HG02852 (cell line): ENCODE measurements at regions not wholly inside any gene's neighbourhood (a gene's known extent, or its start where the extent isn't known, plus 50 kb on each side); places are given as distances from the start of the nearest gene placed in this dataset.

Source experiments
- ATAC-seq: cut with Tn5 transposase; IDR thresholded peaks from one replicate; pipeline ENCODE4 v1.9.1; 2021; ENCODE audit warnings: mild to moderate bottlenecking, moderate library complexity; ENCODE audit not compliant: unreplicated experiment

DNA sequence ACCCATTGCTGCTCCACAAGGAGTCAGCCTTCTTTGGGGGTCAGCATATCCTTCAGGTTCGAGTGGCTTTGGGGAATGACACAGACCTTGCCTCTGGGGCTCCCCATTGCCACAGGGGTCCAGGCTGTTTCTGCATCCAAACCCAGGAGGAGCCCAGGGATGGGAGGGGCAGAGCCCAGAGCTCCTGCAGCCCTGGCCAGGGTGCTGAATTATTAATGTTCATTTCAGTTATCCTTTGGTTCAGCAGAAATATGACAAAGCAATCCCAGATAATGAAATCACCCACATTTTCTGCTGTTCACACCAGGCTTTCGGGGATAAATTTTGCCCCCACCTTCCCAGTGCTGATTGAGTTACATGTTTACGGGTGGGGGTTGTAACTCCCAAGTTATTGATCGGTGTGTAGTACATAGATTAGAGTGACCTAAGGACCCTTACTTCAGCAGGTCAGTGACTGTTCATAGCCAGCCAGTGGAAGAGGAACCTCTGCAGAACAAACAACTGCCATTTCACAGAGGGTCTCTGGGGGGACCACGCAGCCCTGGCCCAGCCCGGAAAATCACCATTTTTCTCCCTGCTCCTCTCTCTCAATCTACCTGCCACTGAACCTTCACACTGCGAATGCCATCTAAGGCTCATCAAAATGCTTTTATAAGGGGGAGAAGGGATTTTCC, 240.3 kb upstream of the N4BP1 start:
- no peak for ATAC-seq

DNA sequence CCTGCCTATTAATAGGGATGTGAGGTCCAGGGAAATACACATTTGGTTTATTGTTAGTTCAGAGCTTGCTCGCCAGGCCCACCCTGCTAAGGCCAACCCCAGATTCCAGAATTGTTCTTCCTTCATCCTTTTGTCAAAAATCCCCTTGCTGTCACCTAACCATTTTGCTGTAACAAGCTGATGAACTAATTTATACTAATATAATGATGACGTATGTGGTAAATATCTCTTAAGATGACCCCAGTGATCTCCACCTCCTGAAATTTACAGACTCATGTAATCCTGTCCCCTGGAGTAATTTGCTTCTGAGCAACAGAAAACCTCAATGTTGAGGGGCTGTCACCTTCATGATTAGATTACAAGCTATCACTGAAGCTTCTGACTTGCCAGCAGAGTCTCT, 236.3 kb upstream of the N4BP1 start:
- no peak for ATAC-seq

DNA sequence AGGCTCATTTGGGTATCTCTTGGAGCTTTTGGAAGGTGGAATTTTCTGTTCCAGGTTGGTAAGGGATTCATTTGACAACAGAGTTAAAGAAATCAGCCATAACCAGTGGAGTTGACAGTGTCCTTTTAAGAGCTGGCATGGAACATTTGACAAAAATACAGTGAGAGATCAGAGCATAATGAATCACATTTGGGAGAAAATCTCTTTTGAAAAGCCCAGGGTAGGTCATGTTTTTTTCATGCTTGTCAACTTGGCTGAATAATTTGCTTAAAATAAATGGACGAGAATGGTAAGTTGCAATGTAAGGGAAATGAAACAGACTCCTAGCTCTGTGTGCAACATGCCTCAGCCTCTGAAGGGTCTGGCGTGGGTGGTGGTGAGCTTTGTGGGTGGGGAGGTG, 235.3 kb upstream of the N4BP1 start:
- no peak for ATAC-seq

DNA sequence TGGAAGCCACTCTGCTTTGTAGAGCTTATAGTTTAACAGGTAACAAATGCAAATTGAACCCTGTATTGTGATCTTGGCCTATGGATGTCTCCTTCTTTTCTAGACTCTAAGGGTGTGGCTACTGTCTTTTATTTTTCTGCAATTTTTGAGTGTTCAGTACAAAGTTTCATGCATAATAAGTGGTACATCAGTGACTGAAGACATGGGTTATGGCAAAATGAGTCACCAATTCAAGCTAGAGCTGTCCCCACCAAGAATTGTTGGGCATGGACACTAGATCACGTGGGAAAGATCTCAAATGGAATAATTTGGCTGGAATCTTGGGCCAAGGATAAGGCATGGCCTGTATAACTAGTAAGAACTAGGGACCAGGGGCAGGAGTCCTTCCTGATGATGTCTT, 228.4 kb upstream of the N4BP1 start:
- ATAC-seq, result no peak

DNA sequence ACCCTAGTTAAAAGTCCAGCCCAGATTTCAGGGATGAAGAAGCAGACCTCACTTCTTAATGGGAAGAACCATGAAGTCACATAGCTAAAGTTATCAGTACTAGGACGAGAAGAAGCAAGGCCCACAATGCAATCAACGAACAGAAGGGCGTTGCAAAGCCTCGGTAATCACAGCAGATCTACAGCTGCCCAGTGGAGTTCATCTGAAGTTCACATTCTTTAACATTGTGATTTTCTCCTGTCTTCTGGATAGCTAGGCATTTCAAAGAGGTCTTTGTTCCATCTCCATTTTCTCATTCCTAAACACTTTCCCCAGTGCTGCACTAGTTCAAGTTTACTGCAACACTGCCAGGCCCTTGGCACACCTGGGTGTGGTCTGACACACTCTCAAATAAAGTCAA, 226.7 kb upstream of the N4BP1 start:
- no peak for ATAC-seq

DNA sequence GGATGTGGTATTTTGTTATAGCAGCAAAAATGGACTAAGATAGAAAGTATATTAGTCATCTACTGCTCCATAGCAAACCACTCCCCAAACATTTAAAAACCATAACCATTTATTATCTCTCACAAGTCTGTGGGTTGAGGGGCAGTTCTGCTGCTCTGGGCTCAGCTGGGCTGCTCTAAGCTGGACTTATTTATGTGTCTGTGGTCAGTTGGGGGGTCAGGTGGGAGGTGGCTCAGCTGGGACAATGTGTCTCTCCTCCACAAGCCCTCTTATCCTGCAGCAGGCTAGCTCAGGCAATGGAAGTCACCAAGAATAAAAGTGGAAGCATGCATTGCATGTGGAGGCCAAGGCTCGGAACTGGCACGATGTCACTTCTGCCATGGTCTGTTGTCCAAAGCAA, 226.1 kb upstream of the N4BP1 start:
- no peak for ATAC-seq

DNA sequence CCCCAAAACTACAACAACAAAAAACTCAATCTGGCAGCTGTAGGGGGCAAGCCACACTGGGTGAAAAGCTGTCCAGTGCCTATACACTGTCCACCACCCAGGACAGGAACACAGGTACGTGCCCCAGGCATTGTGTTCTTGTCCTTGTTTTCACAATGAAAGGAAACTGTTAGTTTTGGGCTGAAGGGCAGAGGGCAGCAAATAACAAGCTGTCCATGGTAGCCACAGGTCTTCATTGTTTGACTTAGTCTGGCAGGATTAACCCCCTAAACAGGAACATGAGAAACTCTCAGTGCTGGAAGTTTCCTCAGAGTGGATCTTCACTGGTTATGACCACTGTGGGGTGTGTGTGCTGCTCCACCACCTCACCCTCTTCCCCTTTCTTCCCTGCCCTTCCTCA, 224.6 kb upstream of the N4BP1 start:
- no peak for ATAC-seq

DNA sequence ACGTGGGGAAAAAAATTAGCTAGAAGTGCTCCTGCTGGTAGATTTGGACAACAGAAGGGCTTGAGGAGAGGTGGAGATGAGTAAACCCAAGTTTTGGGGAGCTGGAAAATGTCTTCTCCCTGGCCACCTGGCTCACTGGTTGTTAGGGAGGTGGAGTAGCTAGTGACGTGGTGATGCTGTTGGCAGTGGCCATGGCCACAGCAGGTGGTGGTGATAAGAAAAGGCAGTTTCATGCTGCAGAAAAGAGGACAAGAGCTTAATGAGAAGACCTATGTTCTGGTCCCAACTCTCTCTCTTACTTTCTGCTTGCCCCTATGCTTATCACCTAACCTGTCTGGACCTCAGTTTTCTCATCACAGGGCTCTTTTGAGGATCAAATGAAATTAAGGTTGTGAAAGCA, 223.5 kb upstream of the N4BP1 start:
- ATAC-seq, result no peak

DNA sequence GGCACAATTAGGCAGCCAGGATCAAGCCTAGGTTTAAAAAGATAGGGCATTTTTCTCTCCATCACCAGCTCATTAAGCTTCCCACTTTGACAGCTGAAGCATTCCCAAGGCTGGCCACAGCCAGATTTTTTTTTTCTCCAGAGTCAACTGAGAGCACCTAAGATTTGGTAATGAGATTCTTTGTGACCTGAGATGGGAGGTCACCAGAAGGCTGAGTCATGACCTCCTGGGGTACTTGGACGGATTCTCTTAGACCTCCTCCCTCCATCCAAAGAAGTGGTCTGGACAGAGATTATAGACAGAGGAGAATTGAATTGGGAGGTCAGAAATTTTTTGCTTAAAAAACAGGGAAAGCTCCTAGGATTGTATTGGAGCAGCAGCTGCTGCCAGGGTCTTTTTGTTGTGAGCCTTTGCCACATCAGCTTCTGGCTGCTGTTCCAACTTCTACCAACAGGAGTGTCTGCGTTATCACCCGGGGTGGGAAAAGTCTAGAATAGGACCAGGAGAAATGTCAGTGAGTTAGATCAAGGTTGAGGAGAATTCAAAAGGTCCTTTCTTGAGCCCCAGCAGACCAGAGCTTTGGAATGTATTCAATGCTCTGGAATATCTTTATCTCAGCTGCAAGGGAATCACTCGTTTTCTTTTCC, 221.2 kb upstream of the N4BP1 start:
- no peak for ATAC-seq

DNA sequence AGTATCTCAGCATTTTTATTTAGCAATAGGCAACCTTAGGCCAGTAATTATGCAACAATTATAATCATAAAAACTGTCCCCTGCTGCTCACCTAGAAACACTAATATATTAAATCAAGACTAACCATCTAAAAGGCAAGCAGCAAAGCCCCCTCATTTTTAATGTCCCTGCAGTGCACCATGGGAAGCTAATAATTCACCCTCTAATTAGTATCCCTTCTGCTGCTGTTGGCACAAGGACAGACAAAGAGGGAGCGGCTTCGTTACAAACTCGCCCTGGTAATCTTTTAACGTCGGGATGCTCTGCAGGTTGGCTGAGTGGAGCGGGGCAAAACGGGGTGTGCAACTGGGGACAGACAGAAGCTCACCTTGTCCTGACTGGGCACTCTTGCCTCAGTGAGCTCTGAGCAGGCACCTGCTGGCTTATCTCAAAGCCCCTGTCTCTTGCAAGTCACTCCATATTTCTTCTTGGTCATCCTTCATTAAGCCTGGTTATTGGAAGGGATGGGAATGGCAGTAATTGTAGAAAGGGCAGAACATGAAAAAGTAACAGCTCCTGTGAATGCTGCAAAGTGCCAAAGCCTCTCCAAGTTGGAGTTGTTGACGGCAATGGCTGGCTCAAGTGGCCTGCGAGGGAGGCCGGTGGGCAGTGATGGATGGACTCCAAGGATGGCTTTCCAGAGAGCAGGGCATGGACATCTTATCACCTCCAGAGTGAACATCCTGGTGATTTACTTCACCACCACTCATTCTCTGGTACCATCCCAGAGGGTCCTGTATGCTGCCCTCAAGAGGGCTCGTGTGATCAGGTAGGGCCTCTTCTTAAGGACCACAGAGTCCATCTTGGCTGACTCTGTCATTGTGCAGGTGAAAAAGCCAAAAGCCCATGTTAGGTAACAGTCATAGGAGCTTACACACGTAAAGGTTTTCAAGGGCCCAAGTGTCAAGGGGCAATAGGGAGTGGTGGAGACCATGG, 219.6 kb upstream of the N4BP1 start:
- no peak for ATAC-seq

DNA sequence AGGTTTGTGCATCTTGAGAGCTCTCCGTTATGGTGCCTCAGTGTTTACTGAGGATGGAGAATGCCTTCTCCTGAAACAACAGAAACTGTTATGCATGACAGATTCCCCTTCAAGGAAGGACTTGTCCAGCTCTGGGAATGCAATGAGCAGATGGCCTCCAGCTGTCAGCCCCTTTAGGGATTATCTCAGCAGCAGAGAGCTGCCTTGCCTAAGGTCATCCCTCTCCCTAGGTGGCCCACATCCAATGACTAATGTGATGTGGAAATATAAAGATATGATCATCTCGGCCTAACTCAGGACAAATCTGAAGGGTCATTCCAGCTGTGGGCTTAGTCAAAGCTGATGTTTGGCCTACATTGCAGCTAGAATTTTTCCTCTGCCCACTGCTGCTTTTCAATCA, 214.3 kb upstream of the N4BP1 start:
- no peak for ATAC-seq

DNA sequence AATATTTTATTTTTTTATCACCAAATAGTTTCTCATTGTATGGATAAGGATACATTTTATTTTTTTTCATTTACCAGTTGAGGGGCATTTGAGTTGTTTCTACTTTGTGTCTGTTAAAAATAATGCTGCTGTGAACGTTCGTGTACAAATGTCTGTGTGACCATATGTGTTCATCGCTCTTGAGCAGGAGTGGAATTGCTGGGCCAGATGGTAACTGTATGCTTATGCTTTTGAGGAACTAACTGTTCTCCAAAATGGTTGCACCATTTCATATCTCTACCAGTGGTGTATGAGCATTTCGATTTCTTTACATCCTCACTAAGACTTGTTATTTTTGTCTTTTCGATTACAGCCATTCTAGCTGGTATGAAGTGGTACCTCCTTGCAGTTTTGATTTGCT, 212.5 kb upstream of the N4BP1 start:
- ATAC-seq, result no peak

DNA sequence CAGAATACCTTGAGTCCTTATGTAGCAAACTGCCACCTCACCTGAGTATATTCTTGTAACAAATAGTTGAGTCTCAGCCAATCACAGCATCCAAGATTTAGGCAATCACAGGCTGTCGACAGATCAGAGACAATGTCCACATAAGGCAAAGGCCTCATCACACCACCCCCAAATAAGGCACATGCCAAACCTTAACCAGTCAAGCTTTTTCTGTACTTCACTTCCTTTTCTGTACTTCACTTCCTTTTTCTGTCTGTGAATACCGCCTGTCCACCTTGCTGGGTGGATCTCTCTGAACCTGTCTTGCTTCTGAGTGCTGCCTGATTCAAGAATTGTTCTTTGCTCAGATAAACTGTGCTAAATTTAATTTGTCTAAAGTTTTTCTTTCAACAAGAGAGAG, 210.4 kb upstream of the N4BP1 start:
- ATAC-seq, result no peak

DNA sequence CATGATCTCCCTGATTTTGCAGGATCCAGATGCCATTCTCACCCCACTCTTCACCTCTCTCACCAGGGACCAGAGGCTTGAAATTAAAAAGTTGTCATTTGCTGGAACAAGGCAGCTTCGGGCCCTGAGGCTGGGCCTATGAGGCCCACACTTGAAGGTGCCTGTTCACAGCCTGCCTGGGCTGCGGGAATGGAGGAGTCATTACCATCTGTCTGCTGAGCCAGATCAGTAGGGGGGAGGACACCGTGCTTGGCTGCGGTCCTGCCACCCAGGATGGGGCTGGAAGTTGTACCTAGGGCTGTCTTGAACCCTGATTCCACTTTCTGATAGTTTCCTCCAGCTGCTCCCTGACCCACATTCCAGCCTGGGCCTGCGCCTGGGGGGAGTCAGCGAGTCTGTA, 208.3 kb upstream of the N4BP1 start:
- ATAC-seq, result no peak

DNA sequence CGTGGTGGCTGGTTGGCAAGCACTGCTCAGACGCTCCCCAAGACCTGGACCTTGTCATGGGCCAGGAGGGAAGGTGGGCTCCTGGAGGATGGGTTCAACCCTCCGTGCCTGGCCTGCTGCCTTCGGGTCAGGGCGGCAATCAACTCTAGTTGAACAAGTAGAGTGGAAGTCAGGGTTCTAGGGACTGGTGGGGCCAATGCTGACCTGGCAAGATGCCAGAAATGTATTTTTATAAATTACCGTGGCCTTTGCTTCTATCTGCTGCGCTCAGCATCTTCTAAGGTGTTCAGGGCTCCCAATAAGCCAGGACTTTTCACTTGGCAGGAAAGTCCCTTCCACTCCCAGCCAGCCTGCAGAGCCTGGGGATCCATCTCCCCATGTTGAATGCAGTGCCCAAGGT, 207.1 kb upstream of the N4BP1 start:
- no peak for ATAC-seq

DNA sequence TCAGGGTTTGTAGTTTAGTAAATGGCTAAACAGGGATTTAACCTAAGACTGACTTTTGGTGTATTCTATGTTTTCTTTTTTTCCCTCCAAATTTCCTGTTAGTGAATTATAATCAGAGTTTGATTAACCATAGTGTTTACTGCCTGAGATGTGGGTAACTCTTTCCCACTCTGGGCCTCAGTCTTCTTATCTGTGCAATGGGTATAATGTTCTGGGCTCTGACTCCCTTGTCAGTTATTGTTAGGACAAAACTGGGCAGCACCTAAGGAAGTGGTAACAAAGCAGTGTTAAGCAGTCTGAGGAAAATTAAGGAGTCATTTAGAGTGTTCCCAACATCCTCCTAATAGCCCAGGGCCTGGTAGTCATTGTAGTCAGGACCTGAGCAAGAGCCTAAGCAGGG, 206.4 kb upstream of the N4BP1 start:
- no peak for ATAC-seq

DNA sequence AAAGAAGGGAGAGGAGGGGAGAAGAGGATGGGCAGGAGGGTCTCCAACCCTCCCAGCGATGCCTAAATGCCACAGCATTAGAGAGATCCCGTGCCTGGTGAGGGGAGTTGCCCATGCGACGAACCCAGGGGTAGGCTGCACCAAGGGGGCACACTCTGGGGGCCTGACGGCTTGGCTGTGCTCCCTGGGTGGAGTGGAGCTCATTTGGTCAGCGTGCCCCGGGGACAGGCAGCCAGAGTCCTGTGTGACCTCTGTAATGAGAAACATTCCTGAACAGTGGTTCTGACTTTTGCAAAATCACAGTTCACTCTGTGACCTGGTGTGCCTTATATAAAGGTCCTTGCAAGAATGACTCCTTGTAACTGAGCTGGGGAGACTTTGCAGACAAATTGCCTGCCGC, 205.0 kb upstream of the N4BP1 start:
- no peak for ATAC-seq

DNA sequence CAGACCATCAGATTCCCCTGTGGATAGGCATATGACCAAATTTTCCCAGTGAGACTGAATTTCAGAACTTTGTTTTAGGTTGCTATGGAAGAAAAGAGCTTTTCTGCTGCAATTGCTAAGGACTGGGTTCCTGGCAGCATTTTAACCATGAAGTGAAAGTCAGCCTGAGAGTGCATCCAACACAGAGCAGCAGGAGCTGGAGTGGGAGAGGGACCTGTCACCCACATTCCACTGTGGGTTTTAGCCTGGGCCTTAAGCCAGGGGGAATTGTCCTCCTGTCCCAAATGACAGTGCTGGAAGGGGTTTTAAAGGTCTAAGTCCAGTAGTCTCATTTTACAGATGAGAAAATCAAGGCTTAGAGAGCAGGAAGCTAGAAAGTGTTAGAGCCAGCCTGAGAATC, 203.5 kb upstream of the N4BP1 start:
- no peak for ATAC-seq

DNA sequence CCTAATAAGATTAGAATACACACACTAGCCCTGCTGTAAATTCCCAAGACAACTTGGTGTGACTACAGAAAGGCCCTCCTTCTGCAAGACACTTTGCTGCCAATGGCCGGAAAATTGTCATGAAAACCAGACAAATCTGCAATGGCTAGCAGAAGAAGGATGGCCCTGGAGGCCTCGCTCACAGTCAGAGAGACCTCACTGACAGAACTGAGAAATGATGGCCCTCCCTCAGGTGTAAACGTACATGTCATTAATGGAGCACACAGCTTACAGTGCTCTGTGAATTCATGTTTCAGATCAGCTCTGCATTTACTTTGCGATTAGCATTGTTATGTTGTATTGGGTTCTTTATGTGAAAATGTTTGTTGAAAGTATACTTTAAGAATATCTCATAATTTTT, 202.9 kb upstream of the N4BP1 start:
- ATAC-seq, result no peak

DNA sequence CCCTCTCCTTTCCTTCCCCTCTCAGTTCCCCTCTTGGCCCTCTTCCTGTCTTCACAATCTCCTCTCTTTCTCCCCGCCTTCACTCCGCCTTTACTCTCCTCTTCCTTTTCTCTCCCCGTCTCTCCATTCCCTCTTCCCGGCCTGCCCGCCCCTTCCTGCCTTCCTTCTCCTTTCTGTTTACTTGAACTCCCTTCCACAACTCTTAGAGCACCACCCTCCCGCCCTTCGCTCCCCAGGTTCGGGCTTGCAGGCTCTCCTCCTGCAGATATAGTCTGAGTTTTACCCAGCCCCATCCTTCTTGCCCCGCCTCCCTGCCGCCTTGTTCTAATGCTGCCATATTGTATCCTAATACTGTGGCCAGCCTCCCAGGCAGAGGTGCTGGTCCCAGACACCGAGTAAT, 201.5 kb upstream of the N4BP1 start:
- no peak for ATAC-seq

DNA sequence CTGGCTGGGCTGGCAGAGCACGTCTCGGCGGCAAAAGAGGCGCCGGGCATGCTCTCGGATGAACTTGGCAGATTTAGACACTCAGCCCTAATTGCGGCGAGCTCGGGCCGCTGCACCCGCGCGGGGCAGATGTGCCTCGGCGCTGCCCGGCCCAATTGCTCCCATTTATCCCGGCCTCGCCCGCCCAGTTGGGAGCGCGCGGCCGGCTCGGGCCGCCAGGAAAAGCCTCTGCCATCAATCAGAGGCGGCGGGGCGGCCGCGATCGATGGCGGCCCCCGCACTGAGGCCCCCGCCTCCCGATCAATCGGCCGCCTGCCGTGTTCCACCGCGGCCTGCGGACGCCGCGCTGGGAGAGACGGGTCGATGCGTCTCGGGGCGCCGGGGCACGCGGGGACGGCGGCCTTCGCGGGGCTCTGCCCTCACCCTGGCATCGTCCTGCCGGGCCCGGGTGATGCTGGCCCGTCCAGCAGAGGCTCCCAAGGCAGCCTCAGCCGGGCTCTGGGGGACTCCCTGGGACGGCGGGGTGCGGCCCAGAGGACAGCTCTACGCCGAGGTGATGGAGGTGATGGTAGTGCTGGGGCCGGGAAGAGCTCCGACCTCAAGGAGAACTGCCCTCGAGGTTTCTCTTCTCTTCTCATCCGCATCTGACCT, 200.9 kb upstream of the N4BP1 start:
- no peak for ATAC-seq

DNA sequence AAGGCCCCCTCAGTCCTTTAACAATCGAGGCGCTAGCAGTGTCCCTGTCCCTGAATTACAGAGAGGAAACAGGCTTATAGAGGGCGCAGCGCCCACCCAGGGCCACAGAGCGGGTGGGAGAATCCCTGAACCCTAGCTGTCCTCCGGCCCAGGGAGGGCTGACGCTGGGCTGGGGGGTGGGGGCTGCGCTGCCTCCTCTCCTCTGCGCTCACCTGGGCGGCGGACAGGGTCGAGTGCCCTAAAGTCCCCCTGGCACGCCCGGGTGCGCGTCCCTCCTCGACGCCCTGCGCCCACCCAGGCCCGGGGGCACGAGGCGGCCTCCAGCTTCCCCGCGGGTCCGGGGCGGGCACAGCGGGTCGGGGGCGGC, 200.4 kb upstream of the N4BP1 start:
- ATAC-seq, result no peak
